GM18907 (cell line): ENCODE measurements at regions not wholly inside any gene's neighbourhood (a gene's known extent, or its start where the extent isn't known, plus 50 kb on each side); places are given as distances from the start of the nearest gene placed in this dataset.

ENCODE experiments used
- ATAC-seq: cut with Tn5 transposase; IDR thresholded peaks from one replicate; pipeline ENCODE4 v1.9.1; 2021; ENCODE audit warnings: mild to moderate bottlenecking, moderate library complexity; ENCODE audit not compliant: unreplicated experiment

DNA sequence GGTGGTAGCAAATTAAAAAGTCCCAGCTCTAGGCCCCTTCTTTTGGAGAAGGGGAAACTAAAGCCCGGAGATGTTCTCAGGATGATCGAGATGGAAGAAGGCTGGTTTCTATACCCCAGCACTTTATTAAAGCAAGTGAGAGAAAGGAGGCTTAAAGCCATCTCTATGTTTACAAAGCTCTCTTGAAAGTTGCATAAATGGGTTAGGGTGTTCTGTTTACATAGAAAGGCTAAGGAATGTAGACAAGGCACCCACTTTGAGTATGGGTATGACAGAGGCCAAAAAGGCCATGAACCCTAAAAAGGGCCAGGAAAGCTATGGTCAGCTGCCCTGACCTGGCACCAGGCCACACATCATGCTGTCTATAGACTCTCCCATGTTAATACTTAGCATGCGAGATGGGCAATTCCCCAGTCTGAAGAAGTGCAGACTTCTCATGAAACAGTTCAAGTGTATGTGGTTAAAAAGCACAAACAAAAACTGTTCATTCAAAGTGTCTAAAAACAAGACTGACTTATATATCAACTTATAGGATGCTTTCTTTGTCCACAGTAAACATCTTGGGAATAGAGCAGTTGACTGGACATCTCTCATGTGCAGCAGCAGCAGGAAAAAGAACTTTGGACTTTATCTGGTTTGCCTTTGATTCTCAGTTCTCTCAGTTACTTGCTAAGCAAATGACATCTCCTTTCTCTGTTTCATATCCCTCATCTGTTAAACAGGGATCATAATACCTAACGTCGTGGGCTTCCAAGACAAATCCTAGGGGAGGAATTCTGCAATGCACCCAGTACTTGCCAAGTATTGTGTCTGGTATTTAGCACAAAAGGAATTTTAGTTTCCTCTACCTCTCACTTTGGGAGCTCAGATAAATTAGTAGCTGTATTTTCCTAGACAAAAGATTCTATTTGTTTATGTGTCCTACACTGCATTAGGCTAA lies 521.6 kb downstream of the PLPP3 start:
- ATAC-seq = no peak

DNA sequence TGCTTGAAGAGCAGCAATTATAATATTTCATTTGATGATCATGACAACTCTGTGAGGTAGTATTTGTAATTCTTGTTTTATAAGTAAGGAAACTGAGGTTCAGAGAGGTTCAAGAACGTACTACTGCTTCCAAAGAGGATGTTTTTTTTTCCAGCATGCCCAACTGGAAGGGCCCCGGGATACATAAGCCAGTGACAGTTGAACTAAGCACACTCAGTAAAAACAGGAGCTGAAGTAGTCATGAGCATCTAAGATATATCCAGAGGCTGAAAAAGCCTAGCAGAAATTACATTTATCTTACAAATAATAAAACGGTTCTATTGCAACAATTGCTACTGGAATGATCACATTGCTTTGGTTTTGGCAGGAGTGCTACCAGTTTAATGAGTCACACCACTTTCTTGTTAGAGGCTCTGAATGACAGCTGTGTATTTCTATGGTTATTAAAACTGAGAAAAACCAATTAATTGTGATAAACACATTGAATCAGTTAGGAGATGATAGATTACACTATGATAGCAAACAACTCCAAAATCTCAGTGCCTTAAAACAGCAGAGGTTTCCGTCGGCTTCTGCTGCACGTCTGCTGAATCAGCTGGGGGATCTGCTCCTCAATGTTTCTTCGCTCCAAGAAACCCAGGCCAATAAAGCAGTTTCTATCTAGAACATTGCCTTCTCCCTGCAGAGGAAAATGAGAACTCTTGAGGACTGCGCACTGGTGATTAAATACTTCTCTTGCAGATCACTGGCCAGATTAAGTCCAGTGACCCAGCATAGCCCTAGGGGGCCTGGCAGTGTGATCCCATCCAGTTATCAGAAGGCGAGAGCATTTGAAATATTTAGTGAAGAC lies 522.7 kb downstream of the PLPP3 start:
- ATAC-seq = no peak

DNA sequence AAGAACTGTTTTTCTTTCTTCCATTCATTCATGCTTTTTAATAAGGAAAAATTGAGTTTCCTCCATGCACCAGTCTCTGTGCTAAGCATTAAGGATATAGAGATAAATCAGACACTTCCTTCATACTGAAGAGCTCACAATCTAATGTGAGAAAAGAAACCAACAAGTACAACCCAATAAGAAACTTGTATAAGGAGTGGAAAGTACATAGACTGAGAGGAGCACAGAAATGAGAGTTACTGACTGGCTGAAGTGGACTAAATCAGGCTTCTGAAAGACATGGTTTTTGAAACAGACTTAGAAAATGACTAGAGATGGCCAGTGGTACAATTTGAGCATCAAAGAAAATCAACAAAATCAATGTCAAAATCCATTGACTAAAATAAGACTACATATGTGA lies 524.4 kb downstream of the PLPP3 start:
- no peak for ATAC-seq

DNA sequence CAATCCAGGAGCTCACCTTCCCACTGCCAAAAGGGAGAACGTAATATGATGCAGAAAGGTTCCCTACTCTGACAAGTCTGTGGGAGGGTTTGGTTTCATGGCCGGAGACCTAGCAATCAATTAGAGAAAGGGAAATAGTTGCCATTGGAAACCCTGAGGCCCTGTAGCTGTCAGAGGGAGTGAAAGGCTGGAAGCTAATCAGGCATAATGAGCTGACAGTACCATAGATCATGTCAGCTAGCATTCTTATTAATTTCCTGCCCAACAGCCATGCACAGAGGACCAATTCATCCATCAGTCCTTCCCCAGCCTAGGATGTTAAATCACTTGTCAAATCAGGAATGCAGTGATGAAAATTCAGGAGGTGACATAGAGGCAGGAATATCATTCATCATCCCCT lies 527.3 kb downstream of the PLPP3 start:
- no peak for ATAC-seq

DNA sequence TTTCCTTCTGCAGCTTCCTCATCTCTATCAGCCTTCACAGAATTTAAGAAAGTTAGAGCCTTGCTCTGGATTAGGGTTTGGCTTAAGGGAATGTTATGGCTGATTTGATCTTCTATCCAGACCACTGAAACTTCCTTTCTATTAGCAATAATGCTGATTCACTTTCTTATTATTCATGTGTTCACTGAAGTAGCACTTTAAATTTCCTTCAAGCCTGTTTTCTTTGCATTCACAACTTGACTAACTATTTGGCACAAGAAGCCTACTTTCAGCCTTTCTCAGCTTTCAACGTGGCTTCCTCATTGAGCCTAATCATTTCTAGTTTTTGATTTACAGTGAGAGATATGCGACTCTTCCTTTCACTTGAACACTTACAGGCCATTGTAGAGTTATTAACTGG lies 528.5 kb downstream of the PLPP3 start:
- no peak for ATAC-seq

DNA sequence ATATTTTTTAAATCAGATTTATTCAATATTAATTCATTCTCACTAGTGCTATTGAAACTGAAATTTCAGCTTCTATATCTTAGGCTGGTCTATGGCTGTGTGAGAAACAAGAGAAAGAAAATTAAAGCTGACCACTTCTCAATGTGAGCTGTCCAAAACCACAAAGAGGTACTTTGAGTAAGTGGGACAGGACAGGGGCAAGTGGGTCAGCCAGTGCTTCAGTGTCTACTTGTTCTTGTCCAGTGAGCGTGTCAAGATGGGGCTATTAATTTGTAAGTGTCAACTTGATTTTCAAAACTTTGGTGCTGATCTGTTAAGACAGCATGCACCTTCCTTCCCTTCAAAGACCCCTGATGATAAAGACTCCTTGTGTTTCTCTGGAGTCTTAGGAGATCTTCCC lies 533.9 kb downstream of the PLPP3 start:
- no peak for ATAC-seq

DNA sequence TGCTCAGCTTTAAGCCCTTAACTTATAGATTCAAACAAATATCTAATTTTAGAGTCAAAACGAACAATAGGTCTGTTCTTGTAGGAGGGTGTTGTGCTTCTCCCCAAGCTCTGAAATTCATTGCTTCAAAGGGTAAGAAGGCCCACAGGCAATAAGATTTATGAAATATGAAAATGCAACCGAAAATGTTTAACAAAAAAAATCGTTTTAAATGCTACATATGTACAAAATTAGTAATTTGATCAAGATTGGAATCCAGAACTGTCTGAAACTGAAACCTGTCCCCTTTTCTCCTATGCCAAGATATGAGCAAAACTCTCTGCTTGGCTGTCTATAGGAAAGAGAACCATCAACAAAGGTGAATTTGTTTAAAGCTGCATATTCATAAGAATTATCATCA lies 534.3 kb downstream of the PLPP3 start:
- no peak for ATAC-seq

DNA sequence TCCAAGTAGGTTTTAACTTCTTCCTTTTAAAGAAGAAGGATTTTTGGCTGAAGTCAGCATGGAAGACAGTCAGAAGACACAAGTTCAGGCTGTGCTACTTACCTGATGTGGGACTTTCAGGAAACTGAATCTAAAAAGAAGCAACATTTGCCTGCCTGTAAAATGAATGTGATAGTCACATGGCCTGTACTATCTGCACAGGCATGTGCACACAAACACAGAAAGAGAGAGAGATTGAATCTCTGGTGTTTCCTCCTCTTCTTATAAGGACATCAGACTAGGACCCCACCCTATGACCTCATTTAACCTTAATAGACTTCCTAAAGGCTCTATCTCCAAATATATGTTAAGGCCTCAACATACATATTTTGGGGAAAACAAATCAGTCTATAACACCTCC lies 542.9 kb downstream of the PLPP3 start:
- ATAC-seq = no peak

DNA sequence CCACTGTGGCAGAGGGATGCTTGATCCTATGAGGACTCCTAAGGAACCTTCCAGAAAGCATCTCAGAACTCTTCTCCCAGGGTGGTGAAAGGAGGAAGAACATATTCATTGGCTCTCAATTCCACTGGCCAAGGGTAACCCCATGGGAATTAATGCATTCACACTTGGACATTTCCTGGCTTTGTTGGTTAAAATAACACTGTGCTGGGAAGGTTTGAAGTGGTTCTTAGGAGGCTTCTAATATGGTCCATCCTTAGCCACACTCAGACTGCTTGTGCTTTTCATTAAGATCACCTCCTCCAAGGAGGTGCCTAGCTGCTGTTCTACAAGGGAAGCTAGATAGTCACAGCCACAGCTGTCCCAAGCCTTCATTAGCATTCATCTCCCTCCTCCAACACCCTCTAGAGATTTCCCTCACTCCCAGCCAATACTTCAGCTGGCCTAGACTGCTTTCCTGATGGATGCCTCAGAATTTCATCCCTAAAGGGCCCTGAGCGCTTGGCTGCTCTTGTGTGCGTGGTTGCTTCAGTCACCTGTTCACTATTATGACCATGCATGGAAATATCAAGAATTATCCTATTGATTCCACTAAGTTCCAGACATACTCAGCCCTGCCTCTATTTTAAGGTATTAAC lies 544.4 kb downstream of the PLPP3 start:
- no peak for ATAC-seq

DNA sequence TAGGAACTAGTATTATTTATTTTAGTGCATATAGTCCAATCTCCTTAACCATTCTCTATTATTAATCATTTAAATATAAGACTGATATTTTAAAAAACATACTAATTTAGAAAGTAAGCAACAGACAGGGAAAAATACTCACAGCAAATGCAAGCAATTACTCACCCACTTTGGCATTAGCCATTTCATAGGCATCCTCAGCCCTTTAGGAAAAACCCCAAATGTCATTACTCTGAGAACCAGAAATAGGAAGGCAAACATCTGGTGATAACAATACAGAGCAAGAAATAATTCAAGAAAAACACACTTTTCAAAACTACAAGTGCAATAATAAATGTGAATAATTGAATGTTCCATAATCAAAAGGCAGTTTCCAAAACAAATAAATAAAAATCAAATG lies 545.1 kb downstream of the PLPP3 start:
- no peak for ATAC-seq

DNA sequence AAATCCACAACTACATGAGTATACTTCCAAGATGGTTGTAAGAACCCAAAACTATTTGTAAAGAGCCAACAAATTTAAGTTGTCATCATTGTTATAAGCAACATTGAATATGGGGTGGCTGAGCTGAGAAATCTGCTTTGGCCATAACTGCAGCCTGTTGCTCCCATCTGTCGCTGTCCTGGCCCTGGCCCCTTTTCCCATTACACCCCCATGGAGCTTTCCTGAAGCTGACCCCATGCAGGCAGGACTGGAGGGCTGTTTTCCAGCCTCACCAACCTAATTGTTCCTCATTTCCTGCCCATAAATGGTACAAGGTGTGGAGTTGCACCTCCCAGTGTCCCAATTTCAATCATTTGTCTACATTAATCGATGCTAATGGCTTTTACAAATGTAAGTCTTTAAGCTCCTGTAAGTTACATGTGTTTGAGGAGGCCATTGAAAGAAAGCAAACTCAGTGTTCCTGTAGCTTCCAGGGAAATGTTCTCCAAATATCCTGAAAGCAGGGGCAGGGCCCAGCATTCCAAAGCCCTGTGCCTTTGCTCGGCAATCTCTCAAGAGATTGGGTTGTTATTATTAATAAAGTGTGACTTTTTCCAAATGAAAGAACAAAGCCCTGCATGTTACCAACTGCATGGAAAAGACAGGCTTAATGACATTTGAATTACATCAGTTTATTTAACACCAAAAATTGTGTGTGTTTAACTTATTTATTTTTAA lies 545.9 kb downstream of the PLPP3 start:
- ATAC-seq = no peak

DNA sequence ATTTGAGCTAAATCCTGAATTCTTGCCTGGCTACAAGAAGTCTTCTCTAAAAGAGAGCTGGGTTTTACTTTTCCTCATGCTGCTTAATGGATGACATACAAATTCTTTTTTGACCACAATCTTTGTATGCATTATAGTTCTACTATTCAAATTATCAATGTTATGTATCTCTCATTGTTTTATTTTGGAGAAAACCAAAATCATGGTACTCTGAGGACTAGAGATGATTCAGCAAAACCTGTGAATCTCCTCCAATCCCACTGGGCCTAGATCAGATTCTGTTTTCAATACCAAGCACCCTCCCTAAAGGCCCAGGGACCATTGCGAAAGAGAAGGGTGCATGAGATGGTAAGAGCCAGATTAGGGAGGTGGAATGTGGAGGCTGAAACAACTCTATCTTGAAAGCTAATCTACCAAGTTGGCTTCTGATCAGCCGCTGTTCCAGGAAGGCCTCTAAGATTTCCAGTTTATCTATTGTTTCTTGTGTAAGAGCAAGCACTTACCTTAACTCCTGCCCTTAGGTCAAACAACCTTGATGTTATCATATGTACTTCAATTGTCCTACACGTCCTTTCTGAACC lies 547.2 kb downstream of the PLPP3 start:
- ATAC-seq = no peak

DNA sequence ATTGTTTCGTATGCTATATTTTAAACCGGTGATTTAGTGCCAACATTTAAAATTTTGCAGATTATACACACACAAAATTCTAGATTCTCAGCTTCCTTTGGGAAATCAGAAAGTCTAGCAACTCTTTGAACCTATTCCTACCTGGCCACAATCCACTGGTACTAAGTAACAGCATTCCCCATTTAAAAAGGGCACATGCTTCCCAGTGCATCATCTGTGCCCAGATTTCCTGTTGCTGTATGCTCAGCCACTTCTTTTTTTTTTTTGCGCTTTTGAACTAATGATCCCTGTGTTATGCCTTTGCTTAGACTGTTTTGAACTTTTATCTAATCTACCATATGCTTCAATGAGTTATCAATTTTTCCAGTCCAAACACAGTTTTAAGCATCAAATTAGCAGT lies 548.4 kb downstream of the PLPP3 start:
- ATAC-seq = no peak

DNA sequence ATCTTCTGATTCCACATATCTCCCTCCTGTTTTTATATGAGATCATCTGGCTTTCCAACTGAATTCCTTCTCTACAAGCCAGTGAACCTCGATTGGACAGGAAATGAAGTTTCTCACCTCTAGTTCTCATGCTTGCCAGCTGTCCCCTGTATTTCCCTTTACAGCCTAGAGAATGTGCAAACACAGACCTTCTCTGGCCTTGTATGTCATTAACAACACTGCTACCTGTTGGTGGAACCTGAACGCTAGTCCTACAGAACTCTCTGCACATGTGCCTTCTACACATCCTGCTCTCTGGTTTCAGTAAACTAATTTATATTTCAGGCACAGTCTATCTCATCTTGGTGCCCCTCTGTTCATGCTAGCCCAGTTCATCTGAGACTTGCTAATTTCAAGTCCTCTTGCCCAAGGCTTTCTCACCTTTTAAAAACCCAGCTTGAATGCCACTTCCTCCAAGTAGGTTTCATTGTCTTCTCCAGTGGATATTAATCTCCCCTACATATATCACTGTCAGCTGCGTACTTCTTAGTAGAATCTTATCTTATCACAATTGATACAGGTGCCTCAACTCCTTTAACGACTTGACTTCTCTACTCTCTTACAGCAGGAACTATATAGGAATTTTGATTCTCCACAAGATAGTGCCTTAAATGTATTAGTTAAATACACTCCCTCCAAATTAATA lies 549.9 kb downstream of the PLPP3 start:
- no peak for ATAC-seq

DNA sequence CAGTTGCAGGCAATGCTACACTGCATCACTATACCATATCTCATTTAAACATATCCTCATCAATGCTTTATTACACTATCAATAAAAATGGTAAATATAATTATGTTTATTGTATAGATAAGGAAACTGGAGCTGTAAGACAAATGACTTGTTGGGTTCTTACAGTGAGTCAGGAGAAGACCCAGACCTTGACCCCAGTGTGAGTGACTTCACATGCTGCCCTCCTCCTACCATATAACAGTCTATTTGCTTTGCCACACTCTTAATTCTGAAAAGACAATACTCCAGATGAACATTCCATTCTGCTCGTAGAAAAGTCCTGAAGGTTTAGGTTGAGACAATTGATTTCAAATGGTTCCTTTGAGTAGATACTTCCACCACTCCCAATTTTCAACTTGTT lies 550.5 kb downstream of the PLPP3 start:
- no peak for ATAC-seq

DNA sequence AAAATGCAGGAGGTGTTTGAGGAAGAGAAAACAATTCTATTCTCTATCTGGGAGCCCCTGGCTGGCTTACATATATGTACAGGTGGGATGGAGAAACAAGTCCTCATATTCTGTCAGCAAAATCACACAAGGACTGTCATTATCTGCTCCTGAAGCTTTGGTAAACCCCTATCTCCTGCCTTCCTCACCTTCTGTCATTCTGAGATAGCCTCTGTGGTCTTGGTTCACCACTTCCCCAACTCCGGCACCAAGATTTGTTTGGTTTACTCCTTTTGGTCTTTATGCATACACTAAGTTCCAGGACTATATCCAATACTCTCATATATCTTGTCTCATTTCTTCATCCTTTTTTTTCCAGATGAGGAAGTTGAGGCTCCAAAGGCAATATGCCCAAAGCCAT lies 551.1 kb downstream of the PLPP3 start:
- ATAC-seq = no peak

DNA sequence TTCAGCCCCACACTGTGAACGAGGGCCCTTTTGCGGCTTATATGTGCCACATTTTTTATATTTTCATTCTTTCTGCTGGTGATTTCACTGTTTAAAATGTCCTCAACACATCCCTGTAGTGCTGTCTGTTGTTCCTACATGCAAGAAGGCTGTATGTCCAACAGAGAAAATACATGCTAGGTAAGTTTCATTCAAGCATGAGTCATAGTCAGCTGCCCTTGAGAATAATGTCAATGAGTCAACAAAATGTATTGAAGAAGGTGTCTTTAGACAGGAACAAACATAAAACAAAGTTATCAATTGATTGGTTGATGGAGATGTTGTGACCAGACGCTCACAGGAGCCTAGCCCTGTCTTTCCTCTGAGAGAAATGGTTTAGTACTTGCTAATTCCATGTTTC lies 553.4 kb downstream of the PLPP3 start:
- ATAC-seq = no peak

DNA sequence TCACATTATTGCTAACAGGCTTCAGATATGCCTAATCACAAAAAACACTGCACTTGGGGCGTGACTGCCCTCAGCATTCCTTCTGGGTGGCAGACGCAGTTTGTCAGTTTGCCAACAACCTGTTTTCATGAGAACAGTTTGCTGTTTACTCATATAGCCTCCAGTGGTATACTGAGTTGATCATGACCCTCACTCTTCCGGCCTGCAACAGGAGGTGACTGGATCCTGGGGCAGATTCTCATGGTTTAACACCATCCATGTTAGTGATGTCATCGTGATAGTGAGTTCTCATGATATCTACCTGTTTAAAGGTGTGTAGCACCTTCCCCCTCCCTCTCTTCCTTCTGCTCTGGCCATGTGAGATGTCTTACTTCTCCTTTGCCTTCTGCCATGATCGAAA lies 555.2 kb downstream of the PLPP3 start:
- no peak for ATAC-seq

DNA sequence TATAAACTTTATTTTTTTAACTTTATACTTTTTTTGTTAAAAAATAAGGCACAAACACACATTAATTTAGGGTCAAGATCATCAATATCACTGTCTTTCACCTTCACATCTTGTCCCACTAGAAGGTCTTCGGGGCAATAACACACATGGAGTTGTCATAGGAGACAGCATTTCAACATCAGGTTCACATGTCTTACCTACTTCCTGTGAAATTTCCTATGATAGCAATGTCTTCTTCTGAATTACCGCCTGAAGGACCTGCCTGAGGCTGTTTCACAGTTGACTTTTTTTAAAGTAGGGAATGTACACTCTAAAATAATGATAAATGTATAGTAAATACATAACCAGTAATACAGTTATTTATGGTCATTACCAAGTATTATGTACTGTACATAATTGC lies 559.4 kb downstream of the PLPP3 start:
- ATAC-seq = no peak

DNA sequence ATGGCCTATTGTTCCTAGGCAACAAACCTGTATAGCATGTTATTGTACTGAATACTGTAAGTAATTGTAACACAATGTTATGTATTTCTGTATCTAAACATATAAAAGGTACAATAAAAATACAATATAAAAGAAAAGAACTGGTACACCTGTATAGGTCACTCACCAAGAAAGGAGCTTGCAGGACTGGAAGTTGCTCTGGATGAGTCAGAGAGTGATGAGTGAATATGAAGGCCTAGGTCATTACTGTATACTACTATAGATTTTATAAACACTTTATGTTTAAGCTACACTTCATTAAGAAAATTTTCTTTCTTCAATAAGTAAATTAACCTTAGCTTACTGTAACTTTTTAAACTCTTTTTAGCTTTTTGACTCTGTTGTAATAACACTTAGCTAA lies 559.9 kb downstream of the PLPP3 start:
- no peak for ATAC-seq
